Prostate gland (tissue), 2 donors: ENCODE measurements at regions not wholly inside any gene's neighbourhood (a gene's known extent, or its start where the extent isn't known, plus 50 kb on each side); places are given as distances from the start of the nearest gene placed in this dataset.

Experiments
- DNase-seq: peaks from one replicate; pipeline ENCODE4 v3.0.0-alpha.2; 2019; ENCODE audit warnings: low spot score
- H3K27ac ChIP-seq, 2 donors: fragments of 200-600 bp; sonication (generic); 2 replicates each; pipeline ENCODE4 v1.5.1; 2017 to 2019
- H3K27me3 ChIP-seq: fragments of 200-600 bp; sonication (generic); replicated peaks from 2 replicates; pipeline ENCODE4 v1.5.1; 2019; ENCODE audit not compliant: insufficient read depth
- H3K36me3 ChIP-seq, 2 donors: fragments of 200-600 bp; sonication (generic); 1 replicate in 1 of 2; 2 replicates in 1 of 2; pipeline versions ENCODE4 v1.5.1 to v1.8.1; 2017 to 2019
- H3K4me1 ChIP-seq: fragments of 200-600 bp; sonication (generic); replicated peaks from 2 replicates; pipeline ENCODE4 v1.5.1; 2019
- H3K4me3 ChIP-seq, 2 donors: fragments of 200-600 bp; sonication (generic); 2 replicates each; pipeline ENCODE4 v1.5.1; 2017 to 2019
- H3K9me3 ChIP-seq: fragments of 200-600 bp; sonication (generic); 2 replicates; pipeline ENCODE4 v1.5.1; 2017
- POLR2A ChIP-seq: fragments of 450-650 bp; IDR thresholded peaks from one replicate; pipeline ENCODE4 v1.6.1; 2016; ENCODE audit warnings: antibody characterized with exemption, mild to moderate bottlenecking
- POLR2AphosphoS5 ChIP-seq: sonication (generic); formaldehyde crosslinking; IDR thresholded peaks from one replicate; pipeline ENCODE4 v1.6.1; 2017; ENCODE audit warnings: antibody characterized with exemption
- WGBS: methylation state at CpG from one replicate; pipeline ENCODE4 v1.1.5; 2018; 5-methylcytosine and 5-hydroxymethylcytosine counted together
- intact Hi-C: fragments of 100-400 bp; cut with DNase I; formaldehyde crosslinking; loops from one replicate; pipeline ENCODE4 v1.14.2; 2022
- TF ChIP-seq, protein P1 (sequence below), 4 experiments: fragments of 200-600 bp in 2 of 4; fragments of 450-650 bp in 2 of 4; sonication (generic) in 2 of 4; IDR thresholded peaks; 1 replicate in 3 of 4; 2 replicates in 1 of 4; pipeline ENCODE4 v1.5.1; 2016 to 2019; ENCODE audit warnings: antibody characterized with exemption in 4 of 4, mild to moderate bottlenecking in 2 of 4, moderate library complexity in 2 of 4

DNA sequence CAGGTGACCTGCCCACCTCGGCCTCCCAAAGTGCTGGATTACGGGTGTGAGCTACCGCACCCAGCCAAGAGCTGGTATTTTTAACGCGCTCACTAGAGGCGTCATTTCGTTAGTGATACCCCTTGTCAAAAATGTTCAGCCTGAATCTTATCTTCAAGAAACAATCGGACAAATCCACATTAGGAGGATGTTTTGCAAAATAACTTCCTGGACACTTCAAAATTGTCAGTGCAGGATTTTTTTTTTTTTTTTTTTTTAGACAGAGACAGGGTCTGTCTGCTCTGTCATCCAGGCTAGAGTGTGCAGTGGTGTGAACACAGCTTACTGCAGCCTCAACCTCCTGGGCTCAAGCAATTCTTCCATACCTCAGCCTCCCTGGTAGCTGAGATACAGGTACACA lies 63.0 kb downstream of the RMI2 start:
- Histone ChIP-seq H3K36me3 (no peaks in the 10 kb centered on the region), H3K27ac (no peak overlapping the region), H3K27me3 (no peaks in the 10 kb centered on the region), H3K9me3 (no peaks in the 10 kb centered on the region), H3K4me3 (no peak overlapping the region), H3K4me1 (no peaks in the 10 kb centered on the region)
- 86% methylated on average over 8 of the region's 8 CpGs for WGBS
- TF ChIP-seq POLR2AphosphoS5 (no peak), POLR2A (no peak)
- TF ChIP-seq, protein P1, sequence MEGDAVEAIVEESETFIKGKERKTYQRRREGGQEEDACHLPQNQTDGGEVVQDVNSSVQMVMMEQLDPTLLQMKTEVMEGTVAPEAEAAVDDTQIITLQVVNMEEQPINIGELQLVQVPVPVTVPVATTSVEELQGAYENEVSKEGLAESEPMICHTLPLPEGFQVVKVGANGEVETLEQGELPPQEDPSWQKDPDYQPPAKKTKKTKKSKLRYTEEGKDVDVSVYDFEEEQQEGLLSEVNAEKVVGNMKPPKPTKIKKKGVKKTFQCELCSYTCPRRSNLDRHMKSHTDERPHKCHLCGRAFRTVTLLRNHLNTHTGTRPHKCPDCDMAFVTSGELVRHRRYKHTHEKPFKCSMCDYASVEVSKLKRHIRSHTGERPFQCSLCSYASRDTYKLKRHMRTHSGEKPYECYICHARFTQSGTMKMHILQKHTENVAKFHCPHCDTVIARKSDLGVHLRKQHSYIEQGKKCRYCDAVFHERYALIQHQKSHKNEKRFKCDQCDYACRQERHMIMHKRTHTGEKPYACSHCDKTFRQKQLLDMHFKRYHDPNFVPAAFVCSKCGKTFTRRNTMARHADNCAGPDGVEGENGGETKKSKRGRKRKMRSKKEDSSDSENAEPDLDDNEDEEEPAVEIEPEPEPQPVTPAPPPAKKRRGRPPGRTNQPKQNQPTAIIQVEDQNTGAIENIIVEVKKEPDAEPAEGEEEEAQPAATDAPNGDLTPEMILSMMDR (IDR thresholded peaks at IDR 0.05): no peak
- intact Hi-C loops: no loop called here
- DNase-seq: no peak

DNA sequence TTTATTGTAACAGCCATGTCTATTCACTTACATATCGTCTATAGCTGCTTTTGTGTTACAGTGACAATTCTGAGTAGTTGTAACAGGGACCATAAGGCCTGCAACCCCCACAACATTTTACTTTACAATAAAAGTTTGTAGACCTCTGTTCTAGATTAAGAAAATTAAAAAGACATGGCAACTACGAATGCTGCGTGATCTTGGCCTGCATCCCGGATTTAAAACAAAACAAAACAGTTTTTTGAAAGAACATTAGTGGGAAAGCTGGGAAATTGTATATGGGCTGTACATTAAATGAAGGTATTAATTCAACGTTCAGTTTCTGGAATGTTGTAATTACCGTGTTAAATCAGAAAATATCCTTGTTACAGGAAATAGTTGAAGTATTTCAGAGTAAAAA lies 64.1 kb downstream of the RMI2 start:
- no peaks in the 10 kb centered on the region for H3K4me1 ChIP-seq
- H3K27me3 ChIP-seq: no peaks in the 10 kb centered on the region
- no peak overlapping the region for H3K27ac ChIP-seq
- WGBS: 37% methylated on average over 6 of the region's 6 CpGs
- no peaks in the 10 kb centered on the region for H3K36me3 ChIP-seq
- TF ChIP-seq POLR2A (no peak), POLR2AphosphoS5 (no peak)
- TF ChIP-seq, protein P1 (IDR thresholded peaks at IDR 0.05): no peak
- intact Hi-C loops: no loop called here
- no peaks in the 10 kb centered on the region for H3K9me3 ChIP-seq
- no peak for DNase-seq
- no peak overlapping the region for H3K4me3 ChIP-seq

DNA sequence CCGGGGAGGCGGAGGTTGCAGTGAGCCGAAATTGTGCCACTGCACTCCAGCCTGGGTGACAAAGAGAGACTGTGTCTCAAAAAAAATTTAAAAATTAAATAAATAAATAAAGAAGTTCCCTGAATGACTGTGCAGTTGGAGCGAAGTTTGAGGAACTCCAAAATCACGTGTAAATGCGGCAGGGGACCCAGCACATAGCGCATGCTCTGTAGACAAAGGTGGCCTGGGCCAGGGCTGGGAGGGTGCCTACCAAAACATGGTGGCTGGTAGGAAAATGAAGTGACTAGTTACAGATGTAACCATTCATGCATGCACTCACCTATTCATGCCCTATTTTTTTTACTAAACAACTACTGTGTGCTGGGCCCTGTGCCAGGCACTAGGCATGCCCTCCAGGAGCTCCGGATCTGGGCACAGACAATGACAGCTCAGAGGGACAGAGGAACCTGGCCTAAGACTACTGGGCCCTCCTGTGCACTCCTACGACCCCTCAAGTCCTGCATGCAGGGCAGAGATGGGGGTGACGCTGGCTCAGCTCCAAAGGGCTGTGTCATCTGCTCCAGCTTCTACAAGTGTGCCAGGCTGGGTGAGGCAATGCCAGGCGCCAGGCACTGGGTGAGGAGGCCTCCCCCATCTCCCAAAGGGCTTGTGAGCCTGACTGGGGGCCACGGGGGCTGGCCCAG lies 65.3 kb downstream of the RMI2 start:
- H3K4me3 ChIP-seq: no peak overlapping the region
- no peaks in the 10 kb centered on the region for H3K9me3 ChIP-seq
- no peaks in the 10 kb centered on the region for H3K36me3 ChIP-seq
- 83% methylated on average over 12 of the region's 12 CpGs for WGBS
- no peak overlapping the region for H3K27ac ChIP-seq
- intact Hi-C loops: no loop called here
- no peaks in the 10 kb centered on the region for H3K4me1 ChIP-seq
- no peak for DNase-seq
- no peaks in the 10 kb centered on the region for H3K27me3 ChIP-seq
- TF ChIP-seq POLR2AphosphoS5 (no peak), POLR2A (no peak)

DNA sequence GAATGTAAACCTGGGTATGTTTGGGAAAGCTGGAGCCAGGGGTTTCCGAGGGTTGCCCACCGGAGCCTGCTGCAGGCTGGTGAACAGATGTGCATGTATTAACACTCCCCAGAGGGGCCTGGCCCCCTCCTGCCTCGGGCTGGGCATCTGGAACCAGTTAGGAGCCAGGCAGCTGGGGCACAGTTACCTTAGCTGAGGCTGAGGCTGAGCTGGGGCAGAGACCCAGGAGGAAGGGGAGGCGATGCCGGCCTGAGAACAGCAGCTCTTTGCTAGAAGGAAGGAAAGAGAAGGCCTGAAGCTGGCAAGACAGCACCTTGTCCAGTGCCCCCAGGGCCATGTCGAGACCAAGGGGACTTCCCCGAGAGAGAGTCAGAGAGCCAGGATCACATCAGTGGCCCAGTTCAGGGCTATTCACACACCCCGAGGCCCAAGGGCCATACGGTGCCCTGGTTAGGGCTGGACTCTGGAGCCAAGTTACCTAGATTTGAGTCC lies 65.8 kb downstream of the RMI2 start:
- no peak overlapping the region for H3K27ac ChIP-seq
- no peaks in the 10 kb centered on the region for H3K4me1 ChIP-seq
- DNase-seq: no peak
- H3K9me3 ChIP-seq: no peaks in the 10 kb centered on the region
- intact Hi-C loops: no loop called here
- H3K36me3 ChIP-seq: no peaks in the 10 kb centered on the region
- WGBS: 80% methylated on average over 9 of the region's 9 CpGs
- no peaks in the 10 kb centered on the region for H3K27me3 ChIP-seq
- no peak for TF ChIP-seq POLR2A
- TF ChIP-seq, protein P1 (IDR thresholded peaks at IDR 0.05): no peak
- no peak for TF ChIP-seq POLR2AphosphoS5
- no peak overlapping the region for H3K4me3 ChIP-seq

DNA sequence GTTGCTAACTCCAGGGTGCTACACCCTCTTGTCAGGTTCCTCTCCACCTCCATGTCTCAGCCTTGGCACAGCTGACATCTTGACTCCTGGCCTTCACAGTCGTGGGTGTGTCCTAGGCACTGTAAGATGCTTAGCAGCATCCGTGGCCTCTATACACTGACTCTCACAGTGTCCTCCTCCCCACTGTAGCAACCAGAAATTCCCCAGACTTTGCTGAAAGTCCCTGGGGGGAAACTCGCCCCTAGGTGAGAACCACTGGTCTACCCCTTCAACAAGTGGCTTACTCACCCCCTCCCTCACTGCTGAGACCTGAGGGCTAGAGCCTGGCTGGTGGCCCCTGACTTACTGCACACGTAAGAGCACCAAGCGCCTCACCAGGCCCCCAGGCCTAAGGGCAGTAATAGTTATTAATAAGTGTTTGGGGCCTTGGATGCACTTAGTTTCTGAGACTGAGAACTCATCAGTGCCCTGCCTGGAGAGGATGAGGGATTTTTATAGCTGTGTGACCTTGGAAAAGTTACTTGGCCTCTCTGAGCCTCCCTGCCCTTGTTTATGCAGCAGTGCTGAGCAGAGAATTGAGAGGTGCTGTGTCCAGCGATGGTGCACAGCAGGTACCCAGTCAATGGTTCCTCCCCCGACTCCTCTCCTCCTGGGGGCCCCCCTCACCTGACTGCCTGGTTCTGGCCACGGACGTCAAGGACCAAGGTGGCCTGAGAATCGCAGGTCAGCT lies 67.1 kb downstream of the RMI2 start:
- H3K27ac ChIP-seq: no peak overlapping the region
- intact Hi-C loops: no loop called here
- no peaks in the 10 kb centered on the region for H3K9me3 ChIP-seq
- TF ChIP-seq, protein P1 (IDR thresholded peaks at IDR 0.05): no peak
- TF ChIP-seq POLR2A (no peak), POLR2AphosphoS5 (no peak)
- H3K4me1 ChIP-seq: no peaks in the 10 kb centered on the region
- no peak for DNase-seq
- 88% methylated on average over 10 of the region's 10 CpGs for WGBS
- H3K36me3 ChIP-seq: no peaks in the 10 kb centered on the region
- no peak overlapping the region for H3K4me3 ChIP-seq
- H3K27me3 ChIP-seq: no peaks in the 10 kb centered on the region
